ENCODE measurements at regions not wholly inside any gene's neighbourhood (a gene's known extent, or its start where the extent isn't known, plus 50 kb on each side); places are given as distances from the start of the nearest gene placed in this dataset.

- TF ChIP-seq CTCF (IDR thresholded peaks at IDR 0.05 in 8 of 11, conservative IDR thresholded peaks at IDR 0.05 in 3 of 11) = no peak
- no peak for TF ChIP-seq POLR2AphosphoS5 (IDR thresholded peaks at IDR 0.05)
Measured at GRCh38 chrX:39988496-39988895, 109.3 kb downstream of the BCOR start.

Measured in spleen (tissue), 7 donors.